ENCODE measurements at regions not wholly inside any gene's neighbourhood (a gene's known extent, or its start where the extent isn't known, plus 50 kb on each side); places are given as distances from the start of the nearest gene placed in this dataset.
"Not testable (repeated sequence)": the region's sequence is repeated elsewhere in the genome, so short reads cannot be mapped to it uniquely, and the experiment has no call there.

DNA sequence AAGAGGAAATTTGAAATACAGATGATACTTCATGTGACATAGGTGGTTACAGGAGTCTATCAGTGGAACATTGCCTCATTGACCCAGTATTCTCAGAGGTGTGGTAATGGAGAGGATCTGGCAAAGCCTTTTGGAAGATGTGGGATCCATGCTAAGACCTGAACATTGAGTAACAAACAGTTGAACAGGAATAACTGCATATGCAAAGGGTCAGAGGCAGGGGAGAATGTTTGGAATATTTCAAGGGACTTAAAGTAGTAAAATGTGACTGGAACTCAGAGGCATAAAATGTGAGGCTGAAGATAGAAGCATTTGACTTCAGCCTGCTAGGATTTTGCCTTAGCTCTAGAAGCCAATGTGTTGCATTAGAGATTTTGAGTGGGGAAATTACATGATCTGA lies 300.2 kb upstream of the ETAA1 start:
- DNase-seq (ENCODE audit: low spot score): no peak
- TF ChIP-seq, protein P1, sequence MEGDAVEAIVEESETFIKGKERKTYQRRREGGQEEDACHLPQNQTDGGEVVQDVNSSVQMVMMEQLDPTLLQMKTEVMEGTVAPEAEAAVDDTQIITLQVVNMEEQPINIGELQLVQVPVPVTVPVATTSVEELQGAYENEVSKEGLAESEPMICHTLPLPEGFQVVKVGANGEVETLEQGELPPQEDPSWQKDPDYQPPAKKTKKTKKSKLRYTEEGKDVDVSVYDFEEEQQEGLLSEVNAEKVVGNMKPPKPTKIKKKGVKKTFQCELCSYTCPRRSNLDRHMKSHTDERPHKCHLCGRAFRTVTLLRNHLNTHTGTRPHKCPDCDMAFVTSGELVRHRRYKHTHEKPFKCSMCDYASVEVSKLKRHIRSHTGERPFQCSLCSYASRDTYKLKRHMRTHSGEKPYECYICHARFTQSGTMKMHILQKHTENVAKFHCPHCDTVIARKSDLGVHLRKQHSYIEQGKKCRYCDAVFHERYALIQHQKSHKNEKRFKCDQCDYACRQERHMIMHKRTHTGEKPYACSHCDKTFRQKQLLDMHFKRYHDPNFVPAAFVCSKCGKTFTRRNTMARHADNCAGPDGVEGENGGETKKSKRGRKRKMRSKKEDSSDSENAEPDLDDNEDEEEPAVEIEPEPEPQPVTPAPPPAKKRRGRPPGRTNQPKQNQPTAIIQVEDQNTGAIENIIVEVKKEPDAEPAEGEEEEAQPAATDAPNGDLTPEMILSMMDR (IDR thresholded peaks at IDR 0.05; ENCODE audit: extremely low read depth, missing control alignments): no peak

DNA sequence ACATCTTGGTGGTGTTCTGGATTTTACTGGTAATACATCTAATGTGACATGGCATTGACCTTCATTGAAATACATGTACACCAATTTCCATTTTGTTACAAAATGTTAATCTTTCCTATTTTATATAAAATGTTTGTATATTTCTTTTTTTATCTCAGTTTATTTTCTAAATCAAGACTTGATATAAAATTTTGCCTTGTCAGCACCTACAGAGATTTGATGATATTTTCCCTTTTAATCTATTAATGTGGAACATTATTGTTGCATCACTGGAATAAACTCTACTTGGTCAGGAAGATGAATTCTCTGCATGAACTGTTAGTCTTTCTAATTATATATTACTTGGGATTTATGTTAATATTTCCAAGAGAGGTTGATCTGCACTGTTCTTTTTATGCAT lies 294.0 kb upstream of the ETAA1 start:
- TF ChIP-seq, protein P1 (IDR thresholded peaks at IDR 0.05; ENCODE audit: extremely low read depth, missing control alignments): no peak
- DNase-seq (ENCODE audit: low spot score): no peak

DNA sequence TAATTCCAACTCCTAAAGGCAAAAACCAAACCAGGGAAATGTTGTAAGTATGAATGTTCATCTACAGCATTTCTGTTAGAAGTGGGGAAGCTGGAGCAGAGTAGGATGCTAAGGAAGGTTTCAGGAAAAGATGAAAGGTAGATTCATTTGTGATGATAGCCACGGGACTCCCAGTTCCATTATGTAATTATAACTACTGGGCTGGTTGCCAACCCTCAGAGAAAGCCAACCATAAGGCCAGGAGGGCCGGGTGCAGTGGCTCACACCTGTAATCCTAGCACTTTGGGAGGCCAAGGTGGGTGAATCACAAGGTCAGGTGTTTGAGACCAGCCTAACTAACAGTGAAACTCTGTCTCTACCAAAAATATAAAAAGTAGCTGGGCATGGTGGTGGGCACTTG lies 288.9 kb upstream of the ETAA1 start:
- no peak for DNase-seq (ENCODE audit: low spot score)
- TF ChIP-seq, protein P1 (IDR thresholded peaks at IDR 0.05; ENCODE audit: extremely low read depth, missing control alignments): no peak

DNA sequence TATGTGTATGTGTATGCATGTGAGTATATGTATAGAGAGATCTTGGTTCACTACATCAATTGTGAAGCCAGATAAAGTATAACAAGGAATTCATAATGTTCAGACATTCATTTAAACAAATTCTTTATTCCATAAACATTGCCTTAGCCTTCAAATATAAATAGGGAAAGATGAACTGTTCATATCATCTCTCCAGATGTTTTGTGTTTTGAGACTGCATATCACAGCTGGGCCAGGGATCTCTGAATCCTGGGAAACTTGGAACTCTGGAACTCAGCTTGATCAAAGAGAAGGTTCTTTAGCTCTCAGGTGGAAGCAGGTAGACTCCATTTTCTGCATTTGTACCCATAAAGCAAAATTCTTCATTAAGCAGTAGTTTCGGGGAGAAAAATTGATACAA lies 272.6 kb upstream of the ETAA1 start:
- DNase-seq (ENCODE audit: low spot score): no peak
- TF ChIP-seq, protein P1 (IDR thresholded peaks at IDR 0.05; ENCODE audit: extremely low read depth, missing control alignments): no peak

DNA sequence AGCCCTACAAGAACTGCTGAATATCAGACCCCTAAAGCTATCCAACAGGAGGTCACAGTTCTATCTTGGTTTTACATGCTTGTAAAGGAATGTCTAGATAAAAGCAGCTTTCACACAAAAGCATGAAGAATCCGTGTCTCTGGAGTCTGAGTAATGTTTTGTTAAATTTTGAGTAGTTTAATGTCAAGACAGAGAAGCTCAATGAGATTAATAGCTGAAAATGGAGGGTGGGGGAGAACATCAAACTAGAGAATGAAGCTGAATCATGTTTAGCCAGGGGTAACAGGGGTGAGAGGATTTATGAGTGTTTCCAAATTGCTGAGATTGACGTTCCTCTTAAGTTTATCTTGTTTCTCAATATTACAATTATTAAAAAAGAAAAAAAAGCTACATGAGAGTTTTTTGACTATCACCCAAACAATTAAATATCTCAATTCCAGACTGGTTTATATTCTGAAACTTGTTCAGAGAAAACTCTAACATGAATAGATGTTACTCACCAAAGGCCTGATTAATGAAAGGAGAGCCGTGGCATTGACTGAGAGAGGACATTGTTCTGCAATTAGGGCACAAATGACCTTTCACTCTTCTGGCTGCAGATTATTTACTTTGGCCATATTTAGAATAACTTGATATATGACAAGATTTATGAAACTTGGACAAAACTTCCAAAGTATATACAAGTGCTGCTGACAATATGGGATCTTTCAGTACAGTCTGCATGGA lies 266.4 kb upstream of the ETAA1 start:
- TF ChIP-seq, protein P1 (IDR thresholded peaks at IDR 0.05; ENCODE audit: extremely low read depth, missing control alignments): no peak
- no peak for DNase-seq (ENCODE audit: low spot score)

DNA sequence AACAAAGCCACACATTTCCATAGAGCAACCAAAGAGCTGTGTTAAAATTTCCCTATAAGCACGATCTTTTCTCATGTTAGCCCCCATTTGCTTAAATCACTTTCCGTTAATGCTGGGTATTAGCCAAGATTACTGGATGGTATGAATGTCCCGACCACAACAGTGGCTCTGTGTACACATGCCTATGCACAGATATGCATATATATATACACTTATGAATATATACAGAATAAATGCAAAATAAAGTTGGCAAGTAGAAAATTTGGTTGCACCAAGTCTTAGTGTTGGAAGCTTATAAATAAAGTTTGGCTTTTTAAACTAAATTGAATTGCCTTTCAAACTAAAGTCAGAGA lies 265.9 kb upstream of the ETAA1 start:
- no peak for DNase-seq (ENCODE audit: low spot score)
- TF ChIP-seq, protein P1 (IDR thresholded peaks at IDR 0.05; ENCODE audit: extremely low read depth, missing control alignments): no peak

DNA sequence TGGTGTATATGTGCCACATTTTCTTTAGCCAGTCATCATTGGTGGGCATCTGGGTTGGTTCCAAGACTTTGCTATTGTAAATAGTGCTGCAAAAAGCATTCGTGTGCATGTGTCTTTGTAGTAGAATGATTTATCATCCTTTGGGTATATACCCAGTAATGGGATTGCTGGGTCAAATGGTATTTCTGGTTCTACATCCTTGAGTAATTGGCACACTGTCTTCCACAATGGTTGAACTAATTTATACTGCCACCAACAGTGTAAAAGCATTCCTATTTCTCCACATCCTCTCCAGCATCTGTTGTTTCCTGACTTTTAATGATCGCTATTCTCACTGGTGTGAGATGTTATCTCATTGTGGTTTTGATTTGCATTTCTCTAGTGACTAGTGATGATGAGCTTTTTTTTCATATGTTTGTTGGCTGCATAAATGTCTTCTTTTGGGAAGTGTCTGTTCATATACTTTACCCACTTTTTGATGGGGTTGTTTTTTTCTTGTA lies 264.6 kb upstream of the ETAA1 start:
- DNase-seq (ENCODE audit: low spot score): not testable (repeated sequence)

DNA sequence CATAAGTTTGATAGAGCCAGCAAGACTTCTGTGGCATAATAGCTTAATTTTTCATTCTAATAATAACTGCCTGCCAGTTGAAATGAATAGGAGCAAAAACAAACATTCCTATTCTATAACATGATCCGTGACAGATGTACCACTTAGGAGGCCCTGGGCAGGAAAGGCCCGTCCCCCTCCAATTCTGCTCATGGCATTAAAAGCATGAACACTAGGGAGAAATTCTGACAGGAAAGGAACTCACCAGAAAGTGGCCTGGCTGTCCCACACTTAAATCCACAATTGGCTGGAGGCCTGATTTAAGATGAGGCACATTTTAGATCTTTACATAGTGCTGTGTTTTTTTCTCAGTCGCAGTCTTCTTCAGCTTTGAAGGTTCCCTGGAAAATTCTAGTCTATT lies 261.9 kb upstream of the ETAA1 start:
- TF ChIP-seq, protein P1 (IDR thresholded peaks at IDR 0.05; ENCODE audit: extremely low read depth, missing control alignments): no peak
- DNase-seq (ENCODE audit: low spot score): no peak
